SH-SY5Y (cell line): ENCODE measurements at regions not wholly inside any gene's neighbourhood (a gene's known extent, or its start where the extent isn't known, plus 50 kb on each side); places are given as distances from the start of the nearest gene placed in this dataset.

Experiments used
- GATA2 ChIP-seq: IDR thresholded peaks from 2 replicates; pipeline ENCODE4 v1.6.1; 2011; ENCODE audit warnings: mild to moderate bottlenecking, low read depth, low read length
- GATA3 ChIP-seq: IDR thresholded peaks from 2 replicates; pipeline ENCODE4 v1.6.1; 2011; ENCODE audit warnings: low read depth, mild to moderate bottlenecking, low read length, moderate library complexity

GRCh38 chr6:48278261-48278660 lies 167.3 kb upstream of the PTCHD4 start:
- no peak for TF ChIP-seq GATA3
- no peak for TF ChIP-seq GATA2
